HepG2 (cell line): ENCODE measurements at regions not wholly inside any gene's neighbourhood (a gene's known extent, or its start where the extent isn't known, plus 50 kb on each side); places are given as distances from the start of the nearest gene placed in this dataset.
A peak's percentile ranks its signal among the peaks of the same experiment; 100 is the strongest.

ENCODE experiments used
- HHEX ChIP-seq: IDR thresholded peaks from 2 replicates; pipeline ENCODE4 v1.6.1; 2016; ENCODE audit warnings: control low read depth
- ISL2 ChIP-seq: sonication (generic); formaldehyde crosslinking; IDR thresholded peaks from 2 replicates; pipeline ENCODE4 v1.5.0; 2020; ENCODE audit warnings: missing genetic modification reagents
- JUN ChIP-seq: sonication (generic); formaldehyde crosslinking; IDR thresholded peaks from 2 replicates; pipeline ENCODE4 v1.4.0; 2020; ENCODE audit warnings: mild to moderate bottlenecking, missing genetic modification reagents
- MAFF ChIP-seq: IDR thresholded peaks from 2 replicates; pipeline ENCODE4 v1.6.1; 2011; ENCODE audit warnings: low read depth, low read length, improper control_type of control experiment
- NFAT5 ChIP-seq: sonication (generic); formaldehyde crosslinking; IDR thresholded peaks from 2 replicates; pipeline ENCODE4 v1.4.0; 2020; ENCODE audit warnings: missing genetic modification reagents
- TBX2 ChIP-seq: sonication (generic); formaldehyde crosslinking; IDR thresholded peaks from 2 replicates; pipeline ENCODE4 v1.5.0; 2020; ENCODE audit warnings: missing genetic modification reagents, mild to moderate bottlenecking, borderline replicate concordance
- TFDP2 ChIP-seq: sonication (generic); formaldehyde crosslinking; IDR thresholded peaks from 2 replicates; pipeline ENCODE4 v1.4.0; 2020; ENCODE audit warnings: missing genetic modification reagents
- THAP7 ChIP-seq: sonication (generic); formaldehyde crosslinking; IDR thresholded peaks from 2 replicates; pipeline ENCODE4 v1.8.1; 2023; ENCODE audit warnings: mild to moderate bottlenecking, missing genetic modification reagents
- ZBTB7B ChIP-seq: sonication (generic); formaldehyde crosslinking; IDR thresholded peaks from 2 replicates; pipeline ENCODE4 v1.4.0; 2020; ENCODE audit warnings: missing genetic modification reagents
- ZMYM4 ChIP-seq: sonication (generic); formaldehyde crosslinking; IDR thresholded peaks from 2 replicates; pipeline ENCODE4 v1.8.1; 2023; ENCODE audit warnings: mild to moderate bottlenecking, missing genetic modification reagents
- ZNF644 ChIP-seq: IDR thresholded peaks from 2 replicates; pipeline ENCODE4 v1.6.1; 2016; ENCODE audit warnings: low read depth
- ZNF678 ChIP-seq: sonication (generic); formaldehyde crosslinking; IDR thresholded peaks from 2 replicates; pipeline ENCODE4 v1.4.0; 2020; ENCODE audit warnings: mild to moderate bottlenecking, missing genetic modification reagents
- TF ChIP-seq, protein P1 (sequence below), 2 experiments: IDR thresholded peaks; 2 replicates each; pipeline ENCODE4 v1.6.1; 2011 to 2012; ENCODE audit warnings: low read length in 2 of 2, borderline replicate concordance in 1 of 2, low read depth in 1 of 2, mild to moderate bottlenecking in 1 of 2, moderate library complexity in 1 of 2
- TF ChIP-seq, protein P2 (sequence below): sonication (generic); formaldehyde crosslinking; IDR thresholded peaks from 2 replicates; pipeline ENCODE4 v1.4.0; 2020; ENCODE audit warnings: mild to moderate bottlenecking, missing genetic modification reagents
- TF ChIP-seq, protein P3 (sequence below), 2 experiments: sonication (generic) in 1 of 2; formaldehyde crosslinking in 1 of 2; IDR thresholded peaks; 2 replicates each; pipeline versions ENCODE4 v1.5.1 to v1.6.1; 2011 to 2020; ENCODE audit warnings: borderline replicate concordance in 1 of 2, low read depth in 1 of 2, low read length in 1 of 2, mild to moderate bottlenecking in 1 of 2, missing genetic modification reagents in 1 of 2, moderate library complexity in 1 of 2

DNA sequence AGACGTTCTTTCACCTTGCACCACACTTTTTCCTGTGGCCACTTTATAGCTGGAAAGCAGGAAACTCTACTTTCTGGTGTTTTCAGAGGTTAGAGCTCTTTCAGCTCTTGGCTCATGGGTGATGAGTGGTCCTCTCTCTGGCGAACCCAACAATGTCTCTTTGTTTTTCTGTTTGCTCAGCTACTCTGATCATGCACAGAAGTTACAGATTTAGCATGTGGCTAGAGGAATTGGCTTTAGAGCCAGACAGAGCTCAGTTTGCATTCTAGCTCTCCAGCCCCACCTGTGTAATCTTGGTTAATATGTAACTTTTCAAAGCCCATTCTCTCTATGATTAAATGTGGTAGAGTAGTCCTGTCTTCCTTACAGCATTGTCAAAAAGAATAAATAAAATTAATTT lies 225.2 kb downstream of the HAPSTR1 start (continued):
- no peak for TF ChIP-seq NFAT5 (CRISPR knock-in tag)
- peak; percentile 75; the same call in 1 of the 2 replicates for TF ChIP-seq TBX2 (CRISPR knock-in tag)
- TF ChIP-seq, protein P1, sequence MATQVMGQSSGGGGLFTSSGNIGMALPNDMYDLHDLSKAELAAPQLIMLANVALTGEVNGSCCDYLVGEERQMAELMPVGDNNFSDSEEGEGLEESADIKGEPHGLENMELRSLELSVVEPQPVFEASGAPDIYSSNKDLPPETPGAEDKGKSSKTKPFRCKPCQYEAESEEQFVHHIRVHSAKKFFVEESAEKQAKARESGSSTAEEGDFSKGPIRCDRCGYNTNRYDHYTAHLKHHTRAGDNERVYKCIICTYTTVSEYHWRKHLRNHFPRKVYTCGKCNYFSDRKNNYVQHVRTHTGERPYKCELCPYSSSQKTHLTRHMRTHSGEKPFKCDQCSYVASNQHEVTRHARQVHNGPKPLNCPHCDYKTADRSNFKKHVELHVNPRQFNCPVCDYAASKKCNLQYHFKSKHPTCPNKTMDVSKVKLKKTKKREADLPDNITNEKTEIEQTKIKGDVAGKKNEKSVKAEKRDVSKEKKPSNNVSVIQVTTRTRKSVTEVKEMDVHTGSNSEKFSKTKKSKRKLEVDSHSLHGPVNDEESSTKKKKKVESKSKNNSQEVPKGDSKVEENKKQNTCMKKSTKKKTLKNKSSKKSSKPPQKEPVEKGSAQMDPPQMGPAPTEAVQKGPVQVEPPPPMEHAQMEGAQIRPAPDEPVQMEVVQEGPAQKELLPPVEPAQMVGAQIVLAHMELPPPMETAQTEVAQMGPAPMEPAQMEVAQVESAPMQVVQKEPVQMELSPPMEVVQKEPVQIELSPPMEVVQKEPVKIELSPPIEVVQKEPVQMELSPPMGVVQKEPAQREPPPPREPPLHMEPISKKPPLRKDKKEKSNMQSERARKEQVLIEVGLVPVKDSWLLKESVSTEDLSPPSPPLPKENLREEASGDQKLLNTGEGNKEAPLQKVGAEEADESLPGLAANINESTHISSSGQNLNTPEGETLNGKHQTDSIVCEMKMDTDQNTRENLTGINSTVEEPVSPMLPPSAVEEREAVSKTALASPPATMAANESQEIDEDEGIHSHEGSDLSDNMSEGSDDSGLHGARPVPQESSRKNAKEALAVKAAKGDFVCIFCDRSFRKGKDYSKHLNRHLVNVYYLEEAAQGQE (IDR thresholded peaks at IDR 0.05; ENCODE audit: borderline replicate concordance in 1 of 2, low read depth in 1 of 2, low read length in 2 of 2) = no peak
- TF ChIP-seq MAFF = no peak
- peak; percentile 90 for TF ChIP-seq ZNF644
- TF ChIP-seq ZMYM4 (CRISPR knock-in tag) = peak; percentile 59; the same call in 1 of the 2 replicates
- TF ChIP-seq HHEX (CRISPR knock-in tag) = no peak
- no peak for TF ChIP-seq TFDP2 (CRISPR knock-in tag)
- peak; percentile 43; the same call in 1 of the 2 replicates for TF ChIP-seq ISL2 (CRISPR knock-in tag)
- no peak for TF ChIP-seq JUN (CRISPR knock-in tag)
- no peak; the same call in 1 of the 2 replicates for TF ChIP-seq ZBTB7B (CRISPR knock-in tag)
- TF ChIP-seq ZNF678 (CRISPR knock-in tag) = no peak
- TF ChIP-seq, protein P2, sequence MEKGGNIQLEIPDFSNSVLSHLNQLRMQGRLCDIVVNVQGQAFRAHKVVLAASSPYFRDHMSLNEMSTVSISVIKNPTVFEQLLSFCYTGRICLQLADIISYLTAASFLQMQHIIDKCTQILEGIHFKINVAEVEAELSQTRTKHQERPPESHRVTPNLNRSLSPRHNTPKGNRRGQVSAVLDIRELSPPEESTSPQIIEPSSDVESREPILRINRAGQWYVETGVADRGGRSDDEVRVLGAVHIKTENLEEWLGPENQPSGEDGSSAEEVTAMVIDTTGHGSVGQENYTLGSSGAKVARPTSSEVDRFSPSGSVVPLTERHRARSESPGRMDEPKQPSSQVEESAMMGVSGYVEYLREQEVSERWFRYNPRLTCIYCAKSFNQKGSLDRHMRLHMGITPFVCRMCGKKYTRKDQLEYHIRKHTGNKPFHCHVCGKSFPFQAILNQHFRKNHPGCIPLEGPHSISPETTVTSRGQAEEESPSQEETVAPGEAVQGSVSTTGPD = no peak
- no peak for TF ChIP-seq THAP7
- TF ChIP-seq, protein P3, sequence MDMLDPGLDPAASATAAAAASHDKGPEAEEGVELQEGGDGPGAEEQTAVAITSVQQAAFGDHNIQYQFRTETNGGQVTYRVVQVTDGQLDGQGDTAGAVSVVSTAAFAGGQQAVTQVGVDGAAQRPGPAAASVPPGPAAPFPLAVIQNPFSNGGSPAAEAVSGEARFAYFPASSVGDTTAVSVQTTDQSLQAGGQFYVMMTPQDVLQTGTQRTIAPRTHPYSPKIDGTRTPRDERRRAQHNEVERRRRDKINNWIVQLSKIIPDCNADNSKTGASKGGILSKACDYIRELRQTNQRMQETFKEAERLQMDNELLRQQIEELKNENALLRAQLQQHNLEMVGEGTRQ (IDR thresholded peaks at IDR 0.05; ENCODE audit: low read depth, low read length) = no peak
- TF ChIP-seq, protein P3 (CRISPR knock-in tag; IDR thresholded peaks at IDR 0.05; ENCODE audit: borderline replicate concordance) = no peak
